Stomach smooth muscle (tissue), 2 donors: ENCODE measurements at regions not wholly inside any gene's neighbourhood (a gene's known extent, or its start where the extent isn't known, plus 50 kb on each side); places are given as distances from the start of the nearest gene placed in this dataset.

Experiments
- H3K27ac ChIP-seq: one replicate; pipeline ENCODE4 v1.7.0; 2013; ENCODE audit warnings: mild to moderate bottlenecking, low read length, inconsistent platforms
- H3K27me3 ChIP-seq, 2 donors: one replicate each; pipeline ENCODE4 v1.7.0; 2013; ENCODE audit warnings: low read length in 2 of 2; ENCODE audit not compliant: insufficient read depth in 2 of 2, control insufficient read depth in 1 of 2
- H3K36me3 ChIP-seq, 2 donors: one replicate each; pipeline ENCODE4 v1.7.0; 2013; ENCODE audit warnings: low read length in 2 of 2; ENCODE audit not compliant: control insufficient read depth in 2 of 2, insufficient read depth in 2 of 2
- H3K4me1 ChIP-seq: one replicate; pipeline ENCODE4 v1.7.0; 2013; ENCODE audit warnings: low read length; ENCODE audit not compliant: control insufficient read depth, insufficient read depth
- H3K4me3 ChIP-seq, 2 donors: one replicate each; pipeline ENCODE4 v1.7.0; 2013; ENCODE audit warnings: low read length in 2 of 2
- H3K9ac ChIP-seq, 2 donors: one replicate each; pipeline ENCODE4 v1.7.0; 2013; ENCODE audit warnings: low read length in 2 of 2, mild to moderate bottlenecking in 1 of 2
- H3K9me3 ChIP-seq, 2 donors: one replicate each; pipeline ENCODE4 v1.7.0; 2013; ENCODE audit warnings: low read length in 2 of 2; ENCODE audit not compliant: control insufficient read depth in 2 of 2
- donor health status: healthy.
- donor health status: Pancreatic carcinoma.

DNA sequence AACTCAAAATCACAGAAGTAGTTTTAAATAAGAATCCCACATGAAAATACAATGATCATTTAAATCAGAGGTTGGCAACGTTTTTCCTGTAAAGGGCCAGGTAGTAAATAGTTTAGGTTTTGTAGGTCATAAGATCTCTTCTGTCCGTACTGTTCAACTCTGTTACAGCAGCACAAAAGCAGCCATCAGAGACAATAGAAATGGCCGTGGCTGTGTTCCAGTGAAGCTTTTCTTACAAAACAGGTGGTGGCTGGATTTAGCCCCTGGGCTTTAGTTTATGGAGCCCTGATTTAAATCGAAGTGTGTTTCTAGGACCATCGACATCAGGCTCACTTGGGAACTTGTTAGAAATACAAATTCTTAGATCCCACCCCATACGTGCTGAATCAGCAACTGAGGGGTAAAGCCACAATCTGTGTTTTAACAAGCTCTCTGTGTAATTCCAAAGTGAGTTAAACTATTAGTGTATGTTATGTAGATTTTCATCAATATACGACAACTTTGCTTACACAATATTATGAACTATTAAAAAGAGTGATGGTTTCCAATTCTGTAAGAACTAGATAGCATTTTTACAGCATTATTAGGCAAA, 54.8 kb upstream of the MIR17HG start:
- no peaks in the 10 kb centered on the region for H3K4me1 ChIP-seq
- no peaks in the 10 kb centered on the region for H3K27me3 ChIP-seq
- no peak overlapping the region for H3K27ac ChIP-seq
- H3K9me3 ChIP-seq = peaks cover 0 to 4% of the 10 kb centered on the region in 2 donors
- H3K36me3 ChIP-seq = no peaks in the 10 kb centered on the region
- no peak overlapping the region for H3K4me3 ChIP-seq
- H3K9ac ChIP-seq = no peak overlapping the region

DNA sequence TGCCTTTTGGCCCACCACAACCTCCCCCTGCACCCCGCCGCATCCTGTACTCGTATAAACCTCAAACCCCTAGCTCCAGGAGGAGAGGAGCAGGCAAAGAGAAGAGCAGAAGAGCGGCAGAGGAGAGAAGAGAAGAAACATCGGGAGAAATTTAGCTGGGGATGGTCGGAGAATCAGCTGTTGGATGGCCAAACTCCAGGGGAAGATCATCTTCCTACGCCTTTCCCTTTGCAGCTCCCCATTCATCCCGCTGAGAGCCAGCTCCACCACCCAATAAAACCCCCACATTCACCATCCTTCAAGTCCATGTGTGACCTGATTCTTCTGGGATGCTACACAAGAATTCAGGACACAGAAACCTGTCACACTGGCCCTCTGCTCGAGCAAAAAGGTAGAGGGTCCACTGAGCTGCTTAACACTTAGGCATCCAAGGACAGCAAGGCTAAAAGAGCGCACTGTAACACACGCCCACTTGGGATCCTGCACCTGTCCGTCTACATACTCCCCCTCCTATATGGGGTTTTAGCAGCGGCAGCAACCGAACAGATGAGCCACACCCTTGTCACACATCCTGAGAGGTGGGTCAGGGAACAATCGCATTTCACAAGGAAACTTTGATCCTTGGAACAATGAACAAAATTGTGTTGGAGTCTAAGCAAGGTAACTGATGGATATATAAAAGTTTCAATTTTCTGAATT, 51.6 kb upstream of the MIR17HG start:
- no peak overlapping the region for H3K4me3 ChIP-seq
- no peak overlapping the region for H3K9ac ChIP-seq
- no peaks in the 10 kb centered on the region for H3K4me1 ChIP-seq
- no peaks in the 10 kb centered on the region for H3K27me3 ChIP-seq
- H3K36me3 ChIP-seq = no peaks in the 10 kb centered on the region
- no peak overlapping the region for H3K27ac ChIP-seq
- no peaks in the 10 kb centered on the region for H3K9me3 ChIP-seq

- Histone ChIP-seq H3K27me3 (no peaks in the 10 kb centered on the region), H3K9ac (no peak overlapping the region), H3K36me3 (no peaks in the 10 kb centered on the region), H3K4me1 (no peaks in the 10 kb centered on the region), H3K9me3 (no peaks in the 10 kb centered on the region), H3K4me3 (no peak overlapping the region), H3K27ac (no peak overlapping the region)
Observed at GRCh38 chr13:91297503-91297902, 50.0 kb upstream of the MIR17HG start.
